Activated CD4-positive, alpha-beta T cell treated with anti-CD3 and anti-CD28 coated beads, Interleukin-2, amount 50 U/mL, for 16 hours (primary cell): ENCODE measurements at regions not wholly inside any gene's neighbourhood (a gene's known extent, or its start where the extent isn't known, plus 50 kb on each side); places are given as distances from the start of the nearest gene placed in this dataset.

Experiments
- DNase-seq: peaks from one replicate; pipeline ENCODE4 v3.0.0-alpha.2; 2020

DNA sequence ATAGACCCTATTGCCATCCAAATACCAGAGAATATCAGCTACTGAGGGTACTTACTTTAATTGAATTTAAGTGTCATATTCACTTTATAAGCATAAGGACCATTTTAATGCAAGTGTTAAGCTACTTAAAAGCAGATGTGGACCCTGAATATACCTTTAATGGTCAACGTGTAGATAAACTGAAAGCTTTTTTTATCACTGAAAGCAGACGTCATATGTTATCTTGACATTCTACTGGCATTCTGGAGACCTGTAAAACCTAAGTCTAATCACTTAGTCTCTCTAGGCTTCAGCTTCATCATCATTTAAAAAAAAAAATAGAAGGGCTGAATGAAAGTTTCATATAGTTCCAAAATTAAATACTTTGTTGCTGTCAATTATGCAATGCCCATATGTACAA, 116.5 kb downstream of the ELAPOR2 start:
- DNase-seq = no peak

DNA sequence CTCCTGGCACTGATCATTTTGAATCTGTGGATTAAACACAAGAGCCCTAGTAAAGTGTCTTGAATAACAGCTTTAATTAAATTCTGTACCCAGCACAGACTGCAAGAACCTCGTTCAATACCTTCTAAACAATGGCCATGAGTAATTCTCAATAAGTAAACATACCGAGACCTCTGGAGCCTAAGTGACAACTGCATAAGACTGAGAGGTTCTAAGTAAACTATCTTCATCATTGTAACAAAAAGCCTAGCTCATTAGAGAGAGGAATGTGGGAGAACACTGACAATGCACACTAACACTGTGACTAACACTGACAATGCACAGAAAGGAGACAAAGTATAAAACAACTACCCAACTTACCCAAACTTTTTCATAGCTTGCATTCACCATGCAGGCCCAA, 117.4 kb downstream of the ELAPOR2 start:
- DNase-seq = no peak

GRCh38 chr7:86939197-86939814, 120.1 kb downstream of the ELAPOR2 start:
- peak; percentile 57 for DNase-seq

DNA sequence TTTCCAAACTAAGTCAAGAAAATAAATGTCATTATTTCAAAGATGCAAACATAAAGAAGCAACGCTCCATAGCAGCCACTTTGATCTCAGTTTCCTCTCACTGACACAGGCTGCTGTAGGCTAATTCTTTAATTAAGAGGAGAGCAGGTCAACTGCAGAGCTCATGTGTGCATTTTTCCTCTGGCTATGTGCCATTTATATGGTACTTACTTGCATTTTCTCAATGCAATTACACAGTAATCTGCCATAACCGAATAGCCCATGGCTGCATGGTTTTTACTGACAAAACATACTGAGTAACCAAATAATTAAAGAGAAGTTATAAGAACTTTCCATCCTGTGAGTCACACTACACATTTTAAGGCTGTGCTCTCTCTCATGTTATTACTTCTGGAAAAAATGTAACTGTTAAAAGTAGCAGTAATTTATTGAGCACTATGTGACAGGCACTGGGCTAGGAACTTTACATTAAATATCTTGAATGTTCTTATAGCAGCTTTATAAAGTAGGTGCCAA, 122.0 kb downstream of the ELAPOR2 start:
- DNase-seq = no peak

- no peak for DNase-seq
These were observed 126.1 kb downstream of the ELAPOR2 start for GRCh38 chr7:86933295-86933845.

DNA sequence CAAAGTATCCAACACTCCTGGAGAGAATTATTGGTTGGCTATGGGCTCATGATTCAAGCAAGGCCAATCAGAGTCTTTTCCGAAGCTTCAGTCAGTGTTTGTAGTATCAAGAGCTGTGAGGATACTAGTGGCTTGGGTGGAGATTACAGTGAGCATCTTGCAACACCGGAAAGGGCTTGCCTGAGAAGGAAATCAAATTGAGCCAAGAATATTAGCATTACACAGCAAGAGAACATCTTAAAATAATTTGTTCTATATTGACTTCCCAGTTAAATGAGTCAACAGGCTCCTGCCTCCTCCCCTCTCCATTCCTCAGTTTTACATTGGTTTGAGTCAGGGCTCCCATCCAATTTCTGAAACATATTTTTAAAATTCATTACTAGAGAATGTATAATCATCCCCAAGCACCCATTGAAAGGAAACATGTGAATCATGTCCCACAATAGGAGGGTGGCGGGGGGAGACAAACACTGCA, 127.4 kb downstream of the ELAPOR2 start:
- no peak for DNase-seq

- DNase-seq = no peak
These were observed 128.0 kb downstream of the ELAPOR2 start for GRCh38 chr7:86931439-86931838.

- DNase-seq = no peak
These were observed 128.7 kb downstream of the ELAPOR2 start for GRCh38 chr7:86930554-86931307.

- DNase-seq = no peak
These were observed 130.0 kb downstream of the ELAPOR2 start for GRCh38 chr7:86929293-86930109.

DNA sequence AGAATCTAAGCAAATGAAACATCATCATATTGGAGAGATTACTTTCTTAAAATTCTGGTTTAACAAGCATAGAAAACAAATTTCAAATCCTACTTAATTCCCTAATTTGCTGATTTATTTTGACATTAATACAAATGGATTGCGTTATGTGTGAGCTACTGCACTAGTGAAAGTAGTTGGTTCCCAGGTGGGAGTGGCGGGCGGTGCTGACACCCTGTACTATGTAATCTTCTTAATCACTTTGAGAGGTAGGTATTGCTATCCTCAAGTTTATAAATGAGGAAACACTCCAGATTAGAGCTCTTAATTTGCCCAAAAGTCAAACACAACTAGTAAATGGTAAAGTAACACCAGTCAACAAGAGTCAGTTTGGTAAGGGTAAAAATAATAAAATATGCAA, 131.1 kb downstream of the ELAPOR2 start:
- no peak for DNase-seq

- peak; percentile 45 for DNase-seq
These were observed 132.7 kb downstream of the ELAPOR2 start for GRCh38 chr7:86926732-86927131.

DNA sequence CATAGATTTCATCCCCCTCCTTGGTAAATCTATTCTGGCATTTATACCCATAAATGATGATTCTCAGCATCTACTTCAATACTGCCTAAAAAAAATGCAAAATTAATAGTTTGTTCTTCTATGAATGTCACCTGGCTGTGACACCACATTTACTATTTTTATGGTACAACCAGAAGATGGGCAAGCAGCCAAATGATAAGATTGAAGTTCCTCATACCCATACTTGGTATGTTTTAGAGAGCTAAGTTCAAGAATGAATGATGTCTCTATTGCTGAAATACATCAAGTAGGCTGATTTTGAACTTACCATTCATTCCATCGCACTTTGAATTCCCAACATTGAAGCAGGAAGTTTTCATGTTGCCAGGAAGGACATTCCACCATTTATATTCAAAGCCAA, 134.2 kb downstream of the ELAPOR2 start:
- no peak for DNase-seq

DNA sequence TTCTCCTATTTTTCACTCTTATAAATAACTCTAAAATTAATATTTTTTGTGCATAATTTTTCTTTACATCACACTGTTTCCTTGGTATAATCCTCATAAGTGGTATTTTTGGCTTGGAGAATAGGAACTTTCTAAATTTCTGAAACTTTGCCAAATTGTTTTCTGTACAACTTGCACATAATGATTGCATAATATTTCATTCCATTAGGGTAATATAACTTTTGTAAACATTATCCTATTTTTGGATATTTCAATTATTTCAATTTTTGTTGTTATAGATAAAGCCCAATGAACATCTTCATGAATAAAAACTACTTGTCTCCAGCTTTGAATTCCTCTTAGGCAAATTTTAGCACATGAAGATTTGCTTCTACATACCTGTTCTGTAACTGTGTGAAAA, 135.9 kb downstream of the ELAPOR2 start:
- DNase-seq = no peak

- no peak for DNase-seq
These were observed 139.3 kb downstream of the ELAPOR2 start for GRCh38 chr7:86920154-86920553.

DNA sequence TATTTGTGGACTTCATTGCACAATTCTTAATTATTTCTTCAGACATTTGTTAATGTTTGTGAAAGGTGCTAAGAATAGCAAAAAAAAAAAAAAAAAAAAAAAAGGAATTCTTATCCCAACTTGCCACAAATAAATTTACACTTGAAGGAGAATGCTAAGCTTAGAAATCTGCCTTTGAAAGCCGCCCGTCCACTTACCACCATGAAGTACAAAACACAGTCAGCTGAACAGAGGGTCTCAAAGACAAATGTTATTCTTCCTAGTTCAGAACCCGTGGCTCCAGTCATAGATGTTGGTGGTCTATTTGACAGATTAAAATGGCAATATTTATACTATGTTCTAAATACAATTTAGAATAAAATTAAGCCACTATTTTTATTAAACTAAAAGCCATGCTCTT, 141.2 kb downstream of the ELAPOR2 start:
- DNase-seq = no peak

DNA sequence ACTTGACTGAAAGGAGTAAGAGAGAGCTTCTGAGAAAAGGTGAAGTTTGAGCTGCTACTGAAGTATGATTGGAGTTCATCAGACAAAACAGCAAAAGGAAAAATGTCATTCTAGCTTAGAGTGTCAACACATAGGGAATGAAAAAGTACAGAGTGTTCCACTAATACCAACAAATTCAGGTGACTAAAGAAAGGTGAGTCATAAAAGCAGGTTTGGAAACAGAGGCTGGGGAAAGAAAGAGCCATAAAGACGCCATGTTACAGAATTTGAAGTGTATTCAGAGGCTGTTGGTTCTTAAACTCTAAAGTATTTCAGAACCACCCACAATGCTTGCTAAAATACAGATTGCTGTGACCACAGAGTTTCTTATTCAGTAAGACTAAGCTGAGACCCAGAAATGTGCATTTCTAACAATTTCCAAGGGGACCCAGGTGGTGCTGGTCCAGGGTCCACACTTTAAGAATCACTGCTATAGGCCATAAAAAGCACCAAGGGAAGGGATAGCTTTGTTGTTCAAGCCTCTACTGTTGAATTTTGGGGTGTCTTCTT, 143.1 kb downstream of the ELAPOR2 start:
- no peak for DNase-seq

DNA sequence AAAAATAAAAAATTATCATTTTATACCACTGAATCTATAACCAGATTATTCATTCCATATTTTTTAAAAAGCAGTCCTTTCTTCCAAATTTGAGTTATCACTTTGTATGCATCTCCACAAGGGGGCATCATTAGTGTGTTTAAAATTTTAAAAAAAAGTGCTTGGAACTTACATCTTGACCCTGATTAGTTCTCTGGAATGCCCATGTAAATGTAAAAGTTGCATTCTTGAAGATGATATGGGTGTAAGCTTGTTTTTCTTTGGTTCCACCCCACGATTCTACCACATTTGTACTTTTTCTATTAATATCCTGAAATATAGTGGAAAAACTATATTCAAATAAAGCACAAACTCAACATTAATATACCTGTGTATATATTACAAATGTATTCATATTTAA, 144.9 kb downstream of the ELAPOR2 start:
- DNase-seq = no peak
